HCT116 (cell line): ENCODE measurements at regions not wholly inside any gene's neighbourhood (a gene's known extent, or its start where the extent isn't known, plus 50 kb on each side); places are given as distances from the start of the nearest gene placed in this dataset.

Experiments
- POLR2A ChIP-seq: IDR thresholded peaks from 2 replicates; pipeline ENCODE4 v1.7.0; 2011; ENCODE audit warnings: borderline replicate concordance; ENCODE audit not compliant: insufficient read depth, insufficient read length; ENCODE audit errors: extremely low read depth
- POLR2AphosphoS5 ChIP-seq: IDR thresholded peaks from 2 replicates; pipeline ENCODE4 v1.6.1; 2011; ENCODE audit warnings: mild to moderate bottlenecking, low read depth, low read length, moderate library complexity
- SP1 ChIP-seq: IDR thresholded peaks from 2 replicates; pipeline ENCODE4 v1.6.1; 2012; ENCODE audit warnings: low read depth
- ZNF274 ChIP-seq: fragments of 200-500 bp; sonication (Bioruptor generic); IDR thresholded peaks from 2 replicates; pipeline ENCODE4 v1.6.1; 2014; ENCODE audit warnings: mild to moderate bottlenecking, low read depth, low read length, inconsistent platforms

- TF ChIP-seq SP1: no peak
- no peak for TF ChIP-seq POLR2AphosphoS5
- TF ChIP-seq POLR2A: no peak
- no peak for TF ChIP-seq ZNF274
These were observed 310.3 kb downstream of the CDH26 start for GRCh38 chr20:60268491-60268890.
